ENCODE measurements at regions not wholly inside any gene's neighbourhood (a gene's known extent, or its start where the extent isn't known, plus 50 kb on each side); places are given as distances from the start of the nearest gene placed in this dataset.

DNA sequence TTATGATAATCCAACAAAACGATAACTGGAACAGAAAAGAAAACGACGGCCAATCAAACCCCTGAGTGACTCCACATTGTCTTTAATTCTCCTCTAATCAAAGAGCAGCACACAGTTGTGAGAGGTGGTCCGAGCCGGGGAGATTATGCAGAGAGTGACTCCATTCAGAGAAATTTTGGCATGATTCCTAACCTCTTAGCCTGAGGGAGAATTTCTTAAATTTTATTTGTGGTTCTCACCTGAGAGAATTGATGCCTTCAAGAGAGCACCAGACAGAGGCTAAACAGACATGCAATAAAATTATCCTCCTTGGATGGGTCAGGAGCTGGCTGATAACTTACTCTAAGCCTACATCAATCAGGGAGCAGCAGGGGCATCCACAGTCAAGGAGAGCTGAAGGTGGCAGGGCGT is 310.0 kb upstream of the KLF12 start:
- TF ChIP-seq, protein P1, sequence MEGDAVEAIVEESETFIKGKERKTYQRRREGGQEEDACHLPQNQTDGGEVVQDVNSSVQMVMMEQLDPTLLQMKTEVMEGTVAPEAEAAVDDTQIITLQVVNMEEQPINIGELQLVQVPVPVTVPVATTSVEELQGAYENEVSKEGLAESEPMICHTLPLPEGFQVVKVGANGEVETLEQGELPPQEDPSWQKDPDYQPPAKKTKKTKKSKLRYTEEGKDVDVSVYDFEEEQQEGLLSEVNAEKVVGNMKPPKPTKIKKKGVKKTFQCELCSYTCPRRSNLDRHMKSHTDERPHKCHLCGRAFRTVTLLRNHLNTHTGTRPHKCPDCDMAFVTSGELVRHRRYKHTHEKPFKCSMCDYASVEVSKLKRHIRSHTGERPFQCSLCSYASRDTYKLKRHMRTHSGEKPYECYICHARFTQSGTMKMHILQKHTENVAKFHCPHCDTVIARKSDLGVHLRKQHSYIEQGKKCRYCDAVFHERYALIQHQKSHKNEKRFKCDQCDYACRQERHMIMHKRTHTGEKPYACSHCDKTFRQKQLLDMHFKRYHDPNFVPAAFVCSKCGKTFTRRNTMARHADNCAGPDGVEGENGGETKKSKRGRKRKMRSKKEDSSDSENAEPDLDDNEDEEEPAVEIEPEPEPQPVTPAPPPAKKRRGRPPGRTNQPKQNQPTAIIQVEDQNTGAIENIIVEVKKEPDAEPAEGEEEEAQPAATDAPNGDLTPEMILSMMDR (IDR thresholded peaks at IDR 0.05; ENCODE audit: low read length): no peak
- TF ChIP-seq EZH2 (IDR thresholded peaks at IDR 0.05; ENCODE audit: borderline replicate concordance, low read length): no peak
- Histone ChIP-seq H3K4me3 (ENCODE audit: low read depth, low read length, poor library complexity, severe bottlenecking) (no peak overlapping the region), H3K4me1 (ENCODE audit: insufficient read depth, low read length, severe bottlenecking) (no peaks in the 10 kb centered on the region), H2AFZ (ENCODE audit: low read length) (no peak overlapping the region), H3K27ac (ENCODE audit: low read depth, low read length, poor library complexity, severe bottlenecking) (no peak overlapping the region), H3K9me3 (ENCODE audit: low read length) (no peaks in the 10 kb centered on the region), H3K36me3 (ENCODE audit: insufficient read depth, low read length) (no peaks in the 10 kb centered on the region), H3K9ac (ENCODE audit: low read length) (no peak overlapping the region), H3K79me2 (ENCODE audit: insufficient read depth, low read length) (no peaks in the 10 kb centered on the region), H4K20me1 (ENCODE audit: insufficient read depth, low read length) (no peaks in the 10 kb centered on the region), H3K4me2 (ENCODE audit: low read length) (no peak overlapping the region), H3F3A (ENCODE audit: insufficient read depth, low read length) (no peaks in the 10 kb centered on the region), H3K27me3 (ENCODE audit: insufficient read depth, low read length) (no peaks in the 10 kb centered on the region), H3K9me2 (ENCODE audit: low read depth, low read length) (no peaks in the 10 kb centered on the region)

DNA sequence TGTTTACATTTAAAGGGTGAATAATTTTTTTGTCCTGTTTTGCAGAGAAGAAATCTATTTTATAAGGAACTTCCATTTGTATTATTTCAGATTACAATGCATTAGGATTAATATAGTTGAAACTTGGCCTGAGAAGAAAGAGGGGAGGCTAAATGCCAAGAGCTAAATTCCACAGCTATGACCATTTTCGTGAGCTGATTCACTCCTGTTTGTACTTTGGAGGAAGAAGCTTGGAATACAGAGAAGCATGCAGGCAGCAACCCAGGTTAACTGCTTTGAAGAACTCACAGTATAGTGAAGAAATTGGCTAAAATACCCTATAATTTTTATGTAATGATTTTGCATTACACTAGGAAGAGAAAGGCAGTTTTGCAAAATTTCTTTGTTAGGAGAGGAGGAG is 309.4 kb upstream of the KLF12 start:
- Histone ChIP-seq H2AFZ (ENCODE audit: low read length) (no peak overlapping the region), H3K27me3 (ENCODE audit: insufficient read depth, low read length) (no peaks in the 10 kb centered on the region), H3K9ac (ENCODE audit: low read length) (no peak overlapping the region), H3K9me2 (ENCODE audit: low read depth, low read length) (no peaks in the 10 kb centered on the region), H4K20me1 (ENCODE audit: insufficient read depth, low read length) (no peaks in the 10 kb centered on the region), H3F3A (ENCODE audit: insufficient read depth, low read length) (no peaks in the 10 kb centered on the region), H3K9me3 (ENCODE audit: low read length) (no peaks in the 10 kb centered on the region), H3K4me3 (ENCODE audit: low read depth, low read length, poor library complexity, severe bottlenecking) (no peak overlapping the region), H3K36me3 (ENCODE audit: insufficient read depth, low read length) (no peaks in the 10 kb centered on the region), H3K4me2 (ENCODE audit: low read length) (no peak overlapping the region), H3K79me2 (ENCODE audit: insufficient read depth, low read length) (no peaks in the 10 kb centered on the region), H3K27ac (ENCODE audit: low read depth, low read length, poor library complexity, severe bottlenecking) (no peak overlapping the region), H3K4me1 (ENCODE audit: insufficient read depth, low read length, severe bottlenecking) (no peaks in the 10 kb centered on the region)
- TF ChIP-seq EZH2 (IDR thresholded peaks at IDR 0.05; ENCODE audit: borderline replicate concordance, low read length): no peak

DNA sequence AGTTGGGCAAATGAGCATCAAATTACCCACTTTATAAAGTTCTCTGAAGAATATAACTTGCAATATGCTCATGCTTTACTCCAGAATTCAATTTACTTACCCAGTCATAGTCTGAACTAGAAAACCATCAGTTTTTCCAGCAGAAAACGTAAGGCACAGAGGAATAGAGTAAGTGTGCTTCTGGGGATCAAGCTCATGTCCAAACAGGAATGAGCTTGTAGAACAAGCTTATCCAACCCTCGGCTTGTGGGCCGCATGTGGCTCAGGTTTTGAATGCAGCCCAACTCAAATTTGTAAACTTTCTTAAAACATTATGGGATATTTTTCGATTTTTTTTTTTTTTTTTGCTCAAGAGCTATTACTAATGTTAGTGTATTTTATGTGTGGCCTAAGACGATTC is 308.5 kb upstream of the KLF12 start:
- no peak overlapping the region for H3K9ac ChIP-seq (ENCODE audit: low read length)
- H3K4me3 ChIP-seq (ENCODE audit: low read depth, low read length, poor library complexity, severe bottlenecking): no peak overlapping the region
- H2AFZ ChIP-seq (ENCODE audit: low read length): no peak overlapping the region
- no peaks in the 10 kb centered on the region for H3K27me3 ChIP-seq (ENCODE audit: insufficient read depth, low read length)
- no peaks in the 10 kb centered on the region for H3K79me2 ChIP-seq (ENCODE audit: insufficient read depth, low read length)
- no peak overlapping the region for H3K27ac ChIP-seq (ENCODE audit: low read depth, low read length, poor library complexity, severe bottlenecking)
- H3K9me2 ChIP-seq (ENCODE audit: low read depth, low read length): no peaks in the 10 kb centered on the region
- no peaks in the 10 kb centered on the region for H3F3A ChIP-seq (ENCODE audit: insufficient read depth, low read length)
- no peaks in the 10 kb centered on the region for H3K36me3 ChIP-seq (ENCODE audit: insufficient read depth, low read length)
- no peak overlapping the region for H3K4me2 ChIP-seq (ENCODE audit: low read length)
- no peaks in the 10 kb centered on the region for H4K20me1 ChIP-seq (ENCODE audit: insufficient read depth, low read length)
- no peaks in the 10 kb centered on the region for H3K4me1 ChIP-seq (ENCODE audit: insufficient read depth, low read length, severe bottlenecking)
- TF ChIP-seq EZH2 (IDR thresholded peaks at IDR 0.05; ENCODE audit: borderline replicate concordance, low read length): no peak
- TF ChIP-seq, protein P1 (IDR thresholded peaks at IDR 0.05; ENCODE audit: low read length): no peak
- no peaks in the 10 kb centered on the region for H3K9me3 ChIP-seq (ENCODE audit: low read length)

DNA sequence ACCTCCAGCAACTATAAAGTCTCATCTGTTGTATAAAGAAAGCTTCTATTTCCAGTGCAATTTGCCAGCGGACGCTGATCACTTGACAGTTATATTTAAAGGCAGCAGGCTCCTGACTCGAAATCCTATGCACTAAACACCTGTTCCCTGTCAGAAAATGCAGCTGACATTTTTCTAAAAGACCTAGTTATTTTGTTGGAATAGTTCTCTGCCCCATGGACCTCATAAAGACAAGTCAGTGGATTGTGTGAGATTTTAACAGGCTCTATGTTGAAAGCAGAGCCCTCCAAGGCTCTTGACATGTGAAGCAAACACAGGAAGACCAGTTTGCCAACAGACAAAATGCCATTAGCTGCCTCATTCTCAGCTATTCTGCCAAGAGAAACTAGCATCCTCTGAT is 304.7 kb upstream of the KLF12 start:
- Histone ChIP-seq H3K36me3 (ENCODE audit: insufficient read depth, low read length) (no peaks in the 10 kb centered on the region), H3K4me3 (ENCODE audit: low read depth, low read length, poor library complexity, severe bottlenecking) (no peak overlapping the region), H3F3A (ENCODE audit: insufficient read depth, low read length) (no peaks in the 10 kb centered on the region), H3K27ac (ENCODE audit: low read depth, low read length, poor library complexity, severe bottlenecking) (no peak overlapping the region), H3K9me3 (ENCODE audit: low read length) (no peaks in the 10 kb centered on the region), H3K27me3 (ENCODE audit: insufficient read depth, low read length) (no peaks in the 10 kb centered on the region), H2AFZ (ENCODE audit: low read length) (no peak overlapping the region), H3K79me2 (ENCODE audit: insufficient read depth, low read length) (no peaks in the 10 kb centered on the region), H3K4me1 (ENCODE audit: insufficient read depth, low read length, severe bottlenecking) (no peaks in the 10 kb centered on the region), H3K4me2 (ENCODE audit: low read length) (no peak overlapping the region), H3K9me2 (ENCODE audit: low read depth, low read length) (no peaks in the 10 kb centered on the region), H4K20me1 (ENCODE audit: insufficient read depth, low read length) (no peaks in the 10 kb centered on the region), H3K9ac (ENCODE audit: low read length) (no peak overlapping the region)
- no peak for TF ChIP-seq EZH2 (IDR thresholded peaks at IDR 0.05; ENCODE audit: borderline replicate concordance, low read length)
- TF ChIP-seq, protein P1 (IDR thresholded peaks at IDR 0.05; ENCODE audit: low read length): no peak

Measured in OCI-LY1 (cell line).